Suprapubic skin (tissue), 4 donors: ENCODE measurements at regions not wholly inside any gene's neighbourhood (a gene's known extent, or its start where the extent isn't known, plus 50 kb on each side); places are given as distances from the start of the nearest gene placed in this dataset.
"Not testable (repeated sequence)": the region's sequence is repeated elsewhere in the genome, so short reads cannot be mapped to it uniquely, and the experiment has no call there.

ENCODE experiments used
- DNase-seq, 2 donors: peaks; one replicate each; pipeline ENCODE4 v3.0.0-alpha.2; 2019; ENCODE audit warnings: low spot score in 2 of 2
- H3K27ac ChIP-seq: fragments of 200-600 bp; sonication (generic); one replicate; pipeline ENCODE4 v1.5.1; 2019
- H3K27me3 ChIP-seq: fragments of 200-600 bp; sonication (generic); one replicate; pipeline ENCODE4 v1.5.1; 2019
- H3K36me3 ChIP-seq: fragments of 200-600 bp; sonication (generic); one replicate; pipeline ENCODE4 v1.5.1; 2019
- H3K4me1 ChIP-seq: fragments of 200-600 bp; sonication (generic); one replicate; pipeline ENCODE4 v1.5.1; 2019
- H3K4me3 ChIP-seq: fragments of 200-600 bp; sonication (generic); one replicate; pipeline ENCODE4 v1.5.1; 2019; ENCODE audit warnings: mild to moderate bottlenecking
- H3K9me3 ChIP-seq: fragments of 200-600 bp; sonication (generic); one replicate; pipeline ENCODE4 v1.5.1; 2019
- EP300 ChIP-seq: sonication (generic); formaldehyde crosslinking; IDR thresholded peaks from one replicate; pipeline ENCODE4 v1.6.1; 2017; ENCODE audit warnings: antibody characterized with exemption
- POLR2A ChIP-seq, 2 donors: fragments of 450-650 bp; IDR thresholded peaks; one replicate each; pipeline ENCODE4 v1.6.1; 2017; ENCODE audit warnings: antibody characterized with exemption in 2 of 2, mild to moderate bottlenecking in 2 of 2, moderate library complexity in 2 of 2
- POLR2AphosphoS5 ChIP-seq, 3 donors: sonication (generic); formaldehyde crosslinking; IDR thresholded peaks; one replicate each; pipeline ENCODE4 v1.6.1; 2017; ENCODE audit warnings: antibody characterized with exemption in 3 of 3
- WGBS: methylation state at CpG from one replicate; pipeline ENCODE4 v1.1.5; 2018; 5-methylcytosine and 5-hydroxymethylcytosine counted together
- TF ChIP-seq, protein P1 (sequence below), 2 donors: fragments of 200-600 bp in 1 of 2; fragments of 450-650 bp in 1 of 2; sonication (generic) in 1 of 2; IDR thresholded peaks; one replicate each; pipeline ENCODE4 v1.5.1; 2016 to 2019; ENCODE audit warnings: antibody characterized with exemption in 2 of 2, mild to moderate bottlenecking in 1 of 2, moderate library complexity in 1 of 2

DNA sequence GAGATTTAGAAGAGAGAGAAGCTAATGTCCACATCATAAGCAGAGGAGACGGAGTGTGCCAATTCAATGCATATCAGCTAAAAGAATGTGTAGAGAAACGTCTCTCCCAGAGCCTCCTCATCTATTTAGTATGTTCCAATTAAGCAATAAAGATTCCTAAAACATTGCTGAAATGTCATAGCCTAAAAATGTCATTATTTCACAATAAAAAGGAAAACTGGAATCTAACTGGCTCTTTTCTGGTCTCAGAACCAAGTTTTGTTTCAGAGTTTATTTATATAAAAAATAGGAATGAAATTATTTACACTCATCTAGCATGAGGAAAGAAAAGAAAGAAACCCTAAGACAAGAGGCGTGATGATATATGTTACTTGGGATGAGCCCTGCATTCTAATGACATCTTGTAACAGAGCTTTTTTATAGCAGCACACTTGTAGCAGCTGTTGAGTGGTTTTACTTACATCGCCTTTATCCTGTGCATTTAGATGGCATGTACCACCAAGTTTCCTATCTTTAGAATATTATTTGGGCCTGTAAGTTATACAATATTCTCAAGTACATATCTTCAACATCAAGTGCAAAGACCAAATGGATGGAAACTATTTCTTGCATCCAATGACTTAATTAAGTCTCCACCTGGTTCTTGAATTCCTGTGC lies 266.3 kb upstream of the PRKD1 start:
- no peak for DNase-seq
- no peak for TF ChIP-seq POLR2AphosphoS5 (IDR thresholded peaks at IDR 0.05)
- TF ChIP-seq EP300 = no peak
- TF ChIP-seq, protein P1, sequence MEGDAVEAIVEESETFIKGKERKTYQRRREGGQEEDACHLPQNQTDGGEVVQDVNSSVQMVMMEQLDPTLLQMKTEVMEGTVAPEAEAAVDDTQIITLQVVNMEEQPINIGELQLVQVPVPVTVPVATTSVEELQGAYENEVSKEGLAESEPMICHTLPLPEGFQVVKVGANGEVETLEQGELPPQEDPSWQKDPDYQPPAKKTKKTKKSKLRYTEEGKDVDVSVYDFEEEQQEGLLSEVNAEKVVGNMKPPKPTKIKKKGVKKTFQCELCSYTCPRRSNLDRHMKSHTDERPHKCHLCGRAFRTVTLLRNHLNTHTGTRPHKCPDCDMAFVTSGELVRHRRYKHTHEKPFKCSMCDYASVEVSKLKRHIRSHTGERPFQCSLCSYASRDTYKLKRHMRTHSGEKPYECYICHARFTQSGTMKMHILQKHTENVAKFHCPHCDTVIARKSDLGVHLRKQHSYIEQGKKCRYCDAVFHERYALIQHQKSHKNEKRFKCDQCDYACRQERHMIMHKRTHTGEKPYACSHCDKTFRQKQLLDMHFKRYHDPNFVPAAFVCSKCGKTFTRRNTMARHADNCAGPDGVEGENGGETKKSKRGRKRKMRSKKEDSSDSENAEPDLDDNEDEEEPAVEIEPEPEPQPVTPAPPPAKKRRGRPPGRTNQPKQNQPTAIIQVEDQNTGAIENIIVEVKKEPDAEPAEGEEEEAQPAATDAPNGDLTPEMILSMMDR (IDR thresholded peaks at IDR 0.05) = no peak
- no peak for TF ChIP-seq POLR2A (IDR thresholded peaks at IDR 0.05)
- Histone ChIP-seq H3K27me3 (no peaks in the 10 kb centered on the region), H3K36me3 (no peaks in the 10 kb centered on the region), H3K9me3 (no peaks in the 10 kb centered on the region), H3K4me1 (peaks cover 3% of the 10 kb centered on the region), H3K27ac (peak overlapping the region; percentile 70), H3K4me3 (no peak overlapping the region)
- 68% methylated on average over 4 of the region's 4 CpGs for WGBS

DNA sequence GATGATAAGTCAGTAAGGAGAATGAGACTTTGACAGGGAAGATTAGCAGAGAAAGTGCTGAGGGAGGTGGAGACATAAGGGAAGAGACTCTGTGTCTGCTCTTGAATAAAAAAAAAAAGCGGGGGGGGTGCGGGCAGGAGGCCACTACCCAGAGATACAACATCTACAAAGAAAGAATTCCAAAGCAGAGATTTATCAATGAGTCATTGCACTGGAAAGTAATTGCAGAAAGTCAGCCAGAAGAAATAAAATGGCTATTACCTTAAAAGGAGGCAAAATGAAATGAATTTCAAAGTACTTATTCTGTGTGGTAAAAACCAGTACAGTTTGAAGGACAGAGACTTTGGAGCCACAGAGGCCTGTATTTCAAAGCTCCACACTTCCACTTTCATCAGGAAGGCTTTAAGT lies 267.1 kb upstream of the PRKD1 start:
- Histone ChIP-seq H3K4me1 (peaks cover 3% of the 10 kb centered on the region), H3K4me3 (no peak overlapping the region), H3K27me3 (no peaks in the 10 kb centered on the region), H3K9me3 (no peaks in the 10 kb centered on the region), H3K27ac (peak overlapping the region; percentile 70), H3K36me3 (no peaks in the 10 kb centered on the region)
- TF ChIP-seq POLR2A (IDR thresholded peaks at IDR 0.05) (no peak), POLR2AphosphoS5 (IDR thresholded peaks at IDR 0.05) (no peak), EP300 (no peak)
- TF ChIP-seq, protein P1 (IDR thresholded peaks at IDR 0.05) = no peak
- WGBS = 13% methylated on average over 2 of the region's 2 CpGs
- no peak for DNase-seq

DNA sequence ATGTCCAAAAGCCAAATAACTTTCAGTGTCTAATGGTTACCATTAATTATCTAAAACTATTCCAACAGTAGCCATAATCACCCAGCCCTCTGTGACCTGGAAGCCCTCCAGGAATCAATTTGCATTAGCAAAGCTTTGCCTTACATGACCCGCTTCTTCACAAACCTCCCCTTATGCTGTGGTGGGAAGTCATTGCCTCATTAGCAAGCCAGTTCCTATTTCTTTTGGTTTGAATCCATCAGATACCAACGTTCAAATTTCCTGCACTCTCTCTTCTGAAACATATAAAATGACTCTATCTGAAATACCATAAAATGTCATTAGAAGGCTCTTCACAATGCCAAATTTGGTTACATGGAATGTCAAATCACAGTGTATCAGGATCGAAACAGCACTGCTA lies 268.3 kb upstream of the PRKD1 start:
- no peaks in the 10 kb centered on the region for H3K9me3 ChIP-seq
- no peak overlapping the region for H3K4me3 ChIP-seq
- H3K27ac ChIP-seq = no peak overlapping the region
- TF ChIP-seq POLR2A (IDR thresholded peaks at IDR 0.05) (no peak), EP300 (no peak), POLR2AphosphoS5 (IDR thresholded peaks at IDR 0.05) (no peak)
- TF ChIP-seq, protein P1 (IDR thresholded peaks at IDR 0.05) = no peak
- WGBS = 53% methylated on average over 3 of the region's 3 CpGs
- no peak for DNase-seq
- no peaks in the 10 kb centered on the region for H3K36me3 ChIP-seq
- peaks cover 3% of the 10 kb centered on the region for H3K4me1 ChIP-seq
- H3K27me3 ChIP-seq = no peaks in the 10 kb centered on the region

DNA sequence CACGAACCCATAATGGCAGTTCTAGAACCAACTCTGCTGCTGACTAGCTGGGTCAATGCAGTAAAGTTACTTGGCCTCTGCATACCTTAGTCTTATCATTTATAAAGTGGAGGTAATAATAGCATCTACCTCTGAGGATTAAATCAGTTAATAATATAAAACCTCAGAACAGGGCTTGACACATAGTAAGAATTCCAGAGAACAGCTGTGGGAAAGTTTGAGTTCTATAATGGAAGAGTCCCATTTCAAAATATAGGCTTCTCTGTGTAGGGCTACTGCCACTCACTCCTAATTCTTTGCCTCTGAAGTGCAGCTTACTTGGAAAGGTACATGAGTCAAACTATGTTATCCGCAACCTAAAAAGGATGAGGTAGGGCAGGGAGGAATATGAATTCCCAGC lies 269.2 kb upstream of the PRKD1 start:
- 81% methylated on average over 2 of the region's 2 CpGs for WGBS
- no peak for TF ChIP-seq EP300
- no peak for TF ChIP-seq POLR2AphosphoS5 (IDR thresholded peaks at IDR 0.05)
- TF ChIP-seq POLR2A (IDR thresholded peaks at IDR 0.05) = no peak
- Histone ChIP-seq H3K27ac (no peak overlapping the region), H3K4me1 (peaks cover 3% of the 10 kb centered on the region), H3K36me3 (no peaks in the 10 kb centered on the region), H3K27me3 (no peaks in the 10 kb centered on the region), H3K9me3 (no peaks in the 10 kb centered on the region), H3K4me3 (no peak overlapping the region)
- DNase-seq = no peak

DNA sequence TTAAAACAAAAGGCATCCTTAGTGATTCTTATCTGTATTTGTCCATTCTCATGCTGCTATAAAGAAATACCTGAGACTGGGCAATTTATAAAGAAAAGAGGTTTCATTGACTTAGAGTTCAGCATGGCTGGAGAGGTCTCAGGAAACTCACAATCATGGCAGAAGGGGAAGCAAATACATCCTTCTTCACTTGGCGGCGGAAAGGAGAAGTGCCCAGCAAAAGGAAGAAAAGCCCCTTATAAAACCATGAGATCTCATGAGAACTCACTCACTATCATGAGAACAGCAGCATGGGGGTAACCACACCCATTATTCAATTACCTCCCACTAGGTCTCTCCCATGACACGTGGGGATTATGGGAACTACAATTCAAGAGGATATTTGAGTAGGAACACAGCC lies 271.1 kb upstream of the PRKD1 start:
- H3K36me3 ChIP-seq, H3K4me3 ChIP-seq, DNase-seq, H3K9me3 ChIP-seq, H3K4me1 ChIP-seq, H3K27me3 ChIP-seq, H3K27ac ChIP-seq: not testable (repeated sequence)
- 81% methylated on average over 3 of the region's 3 CpGs for WGBS

DNA sequence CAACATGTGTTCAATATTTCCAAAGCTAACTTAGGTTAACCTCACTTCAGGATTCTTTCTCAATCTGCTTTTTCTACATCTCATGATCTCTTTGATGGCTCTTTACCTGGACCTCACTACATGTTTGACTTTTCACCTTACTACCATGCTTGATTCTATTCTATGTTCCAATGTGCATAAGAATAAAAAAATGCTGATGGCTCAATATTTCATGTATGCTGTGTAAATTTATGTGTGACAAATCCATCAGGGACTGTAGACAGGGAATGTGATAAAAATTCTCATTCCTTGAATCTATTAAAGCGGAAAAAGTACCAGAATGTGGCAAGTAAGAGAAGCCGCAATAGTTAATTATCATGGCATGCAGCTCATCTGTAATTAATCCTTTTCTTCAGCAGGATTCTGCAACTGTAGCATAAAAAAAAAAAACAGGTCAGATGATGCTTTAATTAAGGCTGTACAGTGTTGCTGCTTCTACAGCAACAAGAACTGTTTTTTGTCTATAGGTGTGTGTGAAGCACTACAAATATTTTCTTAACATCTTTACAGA lies 276.9 kb upstream of the PRKD1 start:
- no peaks in the 10 kb centered on the region for H3K36me3 ChIP-seq
- no peak overlapping the region for H3K27ac ChIP-seq
- H3K4me1 ChIP-seq = no peaks in the 10 kb centered on the region
- DNase-seq = no peak
- no peak overlapping the region for H3K4me3 ChIP-seq
- no peaks in the 10 kb centered on the region for H3K27me3 ChIP-seq
- TF ChIP-seq POLR2A (IDR thresholded peaks at IDR 0.05) = no peak
- TF ChIP-seq EP300 = no peak
- TF ChIP-seq POLR2AphosphoS5 (IDR thresholded peaks at IDR 0.05) = no peak
- TF ChIP-seq, protein P1 (IDR thresholded peaks at IDR 0.05) = no peak
- no peaks in the 10 kb centered on the region for H3K9me3 ChIP-seq
- WGBS = 85% methylated on average over 2 of the region's 2 CpGs
